Left lung (tissue), 4 donors: ENCODE measurements at regions not wholly inside any gene's neighbourhood (a gene's known extent, or its start where the extent isn't known, plus 50 kb on each side); places are given as distances from the start of the nearest gene placed in this dataset.

ENCODE experiments used
- ATAC-seq: fragments of 200-7000 bp; cut with Tn5 transposase; one replicate; pipeline ENCODE4 v1.9.1; 2020; ENCODE audit warnings: moderate library complexity
- DNase-seq, 4 donors: peaks; one replicate each; pipeline ENCODE4 v3.0.0-alpha.2; 2013 to 2020
- H3K27ac ChIP-seq, 2 donors: fragments of 200-600 bp; sonication (generic) in 1 of 2; one replicate each; pipeline versions ENCODE4 v1.5.0 to v1.8.0; 2020 to 2021
- H3K27me3 ChIP-seq, 2 donors: fragments of 200-600 bp; sonication (generic) in 1 of 2; one replicate each; pipeline versions ENCODE4 v1.5.0 to v1.8.0; 2020 to 2021
- H3K36me3 ChIP-seq, 2 donors: fragments of 200-600 bp; sonication (generic) in 1 of 2; one replicate each; pipeline versions ENCODE4 v1.5.0 to v1.8.0; 2020 to 2021
- H3K4me1 ChIP-seq, 2 donors: fragments of 200-600 bp; one replicate each; pipeline ENCODE4 v1.8.0; 2021
- H3K4me3 ChIP-seq, 2 donors: fragments of 200-600 bp; sonication (generic) in 1 of 2; one replicate each; pipeline versions ENCODE4 v1.5.0 to v1.8.0; 2020 to 2021; ENCODE audit warnings: mild to moderate bottlenecking in 1 of 2
- H3K9me3 ChIP-seq, 2 donors: fragments of 200-600 bp; sonication (generic) in 1 of 2; one replicate each; pipeline versions ENCODE4 v1.5.0 to v1.8.0; 2020 to 2021
- CTCF ChIP-seq, 2 donors: fragments of 200-600 bp; sonication (generic) in 1 of 2; IDR thresholded peaks; one replicate each; pipeline versions ENCODE4 v1.5.0 to v1.8.0; 2021; ENCODE audit warnings: antibody characterized with exemption in 2 of 2
- intact Hi-C, 2 donors: fragments of 100-400 bp; cut with DNase I; formaldehyde crosslinking; loops; one replicate each; pipeline versions ENCODE4 v1.11.2 to v1.14.2; 2022
- donor health status: DM: no; HTN: yes; CAD: no.
- donor health status: DM: no; HTN: no; CAD: no.

- no peaks in the 10 kb centered on the region for H3K27me3 ChIP-seq
- H3K9me3 ChIP-seq: no peaks in the 10 kb centered on the region
- no peak for TF ChIP-seq CTCF (IDR thresholded peaks at IDR 0.05)
- peaks cover 0 to 16% of the 10 kb centered on the region in 2 donors for H3K4me1 ChIP-seq
- H3K36me3 ChIP-seq: no peaks in the 10 kb centered on the region
- no peak overlapping the region for H3K27ac ChIP-seq
- no peak for DNase-seq
- intact Hi-C loops: no loop called here
- ATAC-seq: no peak
- no peak overlapping the region for H3K4me3 ChIP-seq
These were observed 101.6 kb downstream of the LBH start for GRCh38 chr2:30332791-30333453.

- Histone ChIP-seq H3K4me1 (peaks cover 0 to 16% of the 10 kb centered on the region in 2 donors), H3K9me3 (no peaks in the 10 kb centered on the region), H3K36me3 (no peaks in the 10 kb centered on the region), H3K27ac (no peak overlapping the region), H3K4me3 (no peak overlapping the region), H3K27me3 (no peaks in the 10 kb centered on the region)
- DNase-seq (no peak), ATAC-seq (no peak)
- TF ChIP-seq CTCF (IDR thresholded peaks at IDR 0.05): no peak
- intact Hi-C loops: no loop called here
These were observed 103.5 kb downstream of the LBH start for GRCh38 chr2:30334762-30335363.

- peaks cover 0 to 16% of the 10 kb centered on the region in 2 donors for H3K4me1 ChIP-seq
- intact Hi-C loops: no loop called here
- no peak for DNase-seq
- H3K4me3 ChIP-seq: no peak overlapping the region
- no peaks in the 10 kb centered on the region for H3K9me3 ChIP-seq
- no peak overlapping the region for H3K27ac ChIP-seq
- H3K27me3 ChIP-seq: no peaks in the 10 kb centered on the region
- no peaks in the 10 kb centered on the region for H3K36me3 ChIP-seq
- no peak for ATAC-seq
- no peak for TF ChIP-seq CTCF (IDR thresholded peaks at IDR 0.05)
These were observed 104.8 kb downstream of the LBH start for GRCh38 chr2:30336084-30336483.

GRCh38 chr2:30336978-30337841, 105.9 kb downstream of the LBH start:
- intact Hi-C loops: no loop called here
- no peaks in the 10 kb centered on the region for H3K27me3 ChIP-seq
- H3K27ac ChIP-seq: peak overlapping the region in 1 of 2 donors; percentile 14
- TF ChIP-seq CTCF (IDR thresholded peaks at IDR 0.05): no peak
- no peak for DNase-seq
- peak; percentile 30 for ATAC-seq
- H3K36me3 ChIP-seq: no peaks in the 10 kb centered on the region
- peaks cover 0 to 16% of the 10 kb centered on the region in 2 donors for H3K4me1 ChIP-seq
- no peaks in the 10 kb centered on the region for H3K9me3 ChIP-seq
- H3K4me3 ChIP-seq: no peak overlapping the region

GRCh38 chr2:30338475-30338874, 107.1 kb downstream of the LBH start:
- intact Hi-C loops: no loop called here
- no peak for TF ChIP-seq CTCF (IDR thresholded peaks at IDR 0.05)

More at GRCh38 chr2:30338475-30338874, 107.1 kb downstream of the LBH start:
- Histone ChIP-seq H3K9me3 (peaks cover 0 to 7% of the 10 kb centered on the region in 2 donors), H3K4me1 (peaks cover 0 to 16% of the 10 kb centered on the region in 2 donors), H3K36me3 (no peaks in the 10 kb centered on the region), H3K4me3 (no peak overlapping the region), H3K27ac (no peak overlapping the region), H3K27me3 (no peaks in the 10 kb centered on the region)
- DNase-seq: no peak
- no peak for ATAC-seq
